Karpas-422 (cell line): ENCODE measurements at regions not wholly inside any gene's neighbourhood (a gene's known extent, or its start where the extent isn't known, plus 50 kb on each side); places are given as distances from the start of the nearest gene placed in this dataset.
A peak's percentile ranks its signal among the peaks of the same experiment; 100 is the strongest.

Experiments
- DNase-seq: peaks from one replicate; pipeline ENCODE4 v3.0.0-alpha.2; 2015
- H2AFZ ChIP-seq: fragments of 200-600 bp; sonication (generic); 2 replicates; pipeline ENCODE4 v1.6.1; 2014; ENCODE audit warnings: antibody characterized with exemption, low read length, mixed read lengths
- H3K27ac ChIP-seq: fragments of 200-600 bp; sonication (generic); 2 replicates; pipeline ENCODE4 v1.5.1; 2014; ENCODE audit warnings: mild to moderate bottlenecking, low read length, moderate library complexity
- H3K27me3 ChIP-seq: fragments of 200-600 bp; sonication (generic); 2 replicates; pipeline ENCODE4 v1.6.1; 2014; ENCODE audit warnings: low read length, mixed read lengths
- H3K36me3 ChIP-seq: fragments of 200-600 bp; sonication (generic); 2 replicates; pipeline ENCODE4 v1.6.1; 2014; ENCODE audit warnings: low read length, mixed read lengths; ENCODE audit not compliant: insufficient read depth
- H3K4me1 ChIP-seq: fragments of 200-600 bp; sonication (generic); 2 replicates; pipeline ENCODE4 v1.6.1; 2014; ENCODE audit warnings: mild to moderate bottlenecking, low read length, mixed read lengths
- H3K4me2 ChIP-seq: fragments of 200-600 bp; sonication (generic); 2 replicates; pipeline ENCODE4 v1.6.1; 2014; ENCODE audit warnings: low read length, low read depth, mild to moderate bottlenecking; ENCODE audit not compliant: poor library complexity, severe bottlenecking
- H3K4me3 ChIP-seq: fragments of 200-600 bp; sonication (generic); 2 replicates; pipeline ENCODE4 v1.5.1; 2014; ENCODE audit warnings: mild to moderate bottlenecking, antibody characterized with exemption, low read length, mixed read lengths
- H3K79me2 ChIP-seq: fragments of 200-600 bp; sonication (generic); 2 replicates; pipeline ENCODE4 v1.6.1; 2014; ENCODE audit warnings: mild to moderate bottlenecking, low read length, mixed read lengths
- H3K9ac ChIP-seq: fragments of 200-600 bp; sonication (generic); 2 replicates; pipeline ENCODE4 v1.6.0; 2014; ENCODE audit warnings: low read length
- H3K9me2 ChIP-seq: fragments of 200-600 bp; sonication (generic), shearing (Covaris generic); replicated peaks from 2 replicates; pipeline ENCODE4 v1.6.0; 2014; ENCODE audit warnings: mild to moderate bottlenecking, low read length, moderate library complexity; ENCODE audit not compliant: insufficient read depth
- H3K9me3 ChIP-seq: fragments of 300-700, 200-600 bp; sonication (generic); 2 replicates; pipeline ENCODE4 v1.6.1; 2014; ENCODE audit warnings: low read length, mixed read lengths
- H4K20me1 ChIP-seq: fragments of 200-600 bp; sonication (generic); 2 replicates; pipeline ENCODE4 v1.6.1; 2014; ENCODE audit warnings: mild to moderate bottlenecking, antibody characterized with exemption, low read length, low read depth; ENCODE audit not compliant: insufficient read depth

GRCh38 chr4:17335371-17335770 lies 176.5 kb downstream of the QDPR start:
- no peak overlapping the region for H3K4me2 ChIP-seq
- H3K27me3 ChIP-seq, result no peaks in the 10 kb centered on the region
- H3K9me3 ChIP-seq, result no peaks in the 10 kb centered on the region
- no peak for DNase-seq
- H3K4me3 ChIP-seq, result no peak overlapping the region
- no peak overlapping the region for H2AFZ ChIP-seq
- no peaks in the 10 kb centered on the region for H3K36me3 ChIP-seq
- no peaks in the 10 kb centered on the region for H3K9me2 ChIP-seq
- no peak overlapping the region for H3K9ac ChIP-seq
- no peaks in the 10 kb centered on the region for H3K79me2 ChIP-seq
- H4K20me1 ChIP-seq, result no peaks in the 10 kb centered on the region
- no peak overlapping the region for H3K27ac ChIP-seq
- no peaks in the 10 kb centered on the region for H3K4me1 ChIP-seq

GRCh38 chr4:17332478-17332877 lies 179.4 kb downstream of the QDPR start:
- Histone ChIP-seq H3K9me3 (no peaks in the 10 kb centered on the region), H3K79me2 (no peaks in the 10 kb centered on the region), H3K27me3 (no peaks in the 10 kb centered on the region), H3K4me1 (no peaks in the 10 kb centered on the region), H3K27ac (no peak overlapping the region), H3K36me3 (no peaks in the 10 kb centered on the region), H3K4me3 (no peak overlapping the region), H3K4me2 (no peak overlapping the region), H3K9me2 (no peaks in the 10 kb centered on the region), H3K9ac (no peak overlapping the region), H4K20me1 (no peaks in the 10 kb centered on the region), H2AFZ (no peak overlapping the region)
- no peak for DNase-seq

- H2AFZ ChIP-seq, result no peak overlapping the region
- H3K4me3 ChIP-seq, result no peak overlapping the region
- no peak overlapping the region for H3K27ac ChIP-seq
- no peak overlapping the region for H3K9ac ChIP-seq
- no peaks in the 10 kb centered on the region for H3K9me3 ChIP-seq
- H3K9me2 ChIP-seq, result no peaks in the 10 kb centered on the region
- no peaks in the 10 kb centered on the region for H3K36me3 ChIP-seq
- no peaks in the 10 kb centered on the region for H3K27me3 ChIP-seq
- no peaks in the 10 kb centered on the region for H3K79me2 ChIP-seq
- DNase-seq, result no peak
- no peak overlapping the region for H3K4me2 ChIP-seq
- no peaks in the 10 kb centered on the region for H3K4me1 ChIP-seq
- no peaks in the 10 kb centered on the region for H4K20me1 ChIP-seq
Measured at GRCh38 chr4:17329046-17329445, 182.8 kb downstream of the QDPR start.

GRCh38 chr4:17328141-17328815 lies 183.6 kb downstream of the QDPR start:
- Histone ChIP-seq H3K27ac (no peak overlapping the region), H2AFZ (no peak overlapping the region), H3K79me2 (no peaks in the 10 kb centered on the region), H3K9me3 (no peaks in the 10 kb centered on the region), H4K20me1 (no peaks in the 10 kb centered on the region), H3K9me2 (no peaks in the 10 kb centered on the region), H3K4me1 (no peaks in the 10 kb centered on the region), H3K36me3 (no peaks in the 10 kb centered on the region), H3K27me3 (no peaks in the 10 kb centered on the region), H3K9ac (no peak overlapping the region), H3K4me2 (no peak overlapping the region), H3K4me3 (no peak overlapping the region)
- no peak for DNase-seq

GRCh38 chr4:17327591-17327990 lies 184.3 kb downstream of the QDPR start:
- H3K4me2 ChIP-seq, result no peak overlapping the region
- no peak overlapping the region for H3K27ac ChIP-seq
- no peak overlapping the region for H3K4me3 ChIP-seq
- no peaks in the 10 kb centered on the region for H3K79me2 ChIP-seq
- no peak for DNase-seq
- H3K36me3 ChIP-seq, result no peaks in the 10 kb centered on the region
- H3K4me1 ChIP-seq, result no peaks in the 10 kb centered on the region
- no peak overlapping the region for H2AFZ ChIP-seq
- no peaks in the 10 kb centered on the region for H3K9me3 ChIP-seq
- no peaks in the 10 kb centered on the region for H3K27me3 ChIP-seq
- H3K9me2 ChIP-seq, result no peaks in the 10 kb centered on the region
- H4K20me1 ChIP-seq, result no peaks in the 10 kb centered on the region
- no peak overlapping the region for H3K9ac ChIP-seq

- H3K9ac ChIP-seq, result no peak overlapping the region
- H3K4me1 ChIP-seq, result no peaks in the 10 kb centered on the region
- H3K36me3 ChIP-seq, result no peaks in the 10 kb centered on the region
- DNase-seq, result no peak
- no peak overlapping the region for H3K4me3 ChIP-seq
- no peaks in the 10 kb centered on the region for H3K9me2 ChIP-seq
- no peaks in the 10 kb centered on the region for H4K20me1 ChIP-seq
- no peak overlapping the region for H3K27ac ChIP-seq
- H3K9me3 ChIP-seq, result no peaks in the 10 kb centered on the region
- H2AFZ ChIP-seq, result no peak overlapping the region
- H3K79me2 ChIP-seq, result no peaks in the 10 kb centered on the region
- no peaks in the 10 kb centered on the region for H3K27me3 ChIP-seq
- no peak overlapping the region for H3K4me2 ChIP-seq
Measured at GRCh38 chr4:17326756-17327155, 185.1 kb downstream of the QDPR start.

GRCh38 chr4:17325098-17325497 lies 186.8 kb downstream of the QDPR start:
- H3K4me2 ChIP-seq, result no peak overlapping the region
- no peaks in the 10 kb centered on the region for H3K4me1 ChIP-seq
- no peaks in the 10 kb centered on the region for H3K9me2 ChIP-seq
- no peak overlapping the region for H3K4me3 ChIP-seq
- no peaks in the 10 kb centered on the region for H3K27me3 ChIP-seq
- no peaks in the 10 kb centered on the region for H3K79me2 ChIP-seq
- H3K27ac ChIP-seq, result no peak overlapping the region
- no peaks in the 10 kb centered on the region for H4K20me1 ChIP-seq
- no peaks in the 10 kb centered on the region for H3K36me3 ChIP-seq
- no peak overlapping the region for H2AFZ ChIP-seq
- DNase-seq, result no peak
- no peak overlapping the region for H3K9ac ChIP-seq
- no peaks in the 10 kb centered on the region for H3K9me3 ChIP-seq

- DNase-seq, result peak; percentile 84
- no peaks in the 10 kb centered on the region for H3K27me3 ChIP-seq
- no peak overlapping the region for H3K27ac ChIP-seq
- no peaks in the 10 kb centered on the region for H3K9me2 ChIP-seq
- H3K9me3 ChIP-seq, result no peaks in the 10 kb centered on the region
- H3K79me2 ChIP-seq, result no peaks in the 10 kb centered on the region
- H3K4me3 ChIP-seq, result no peak overlapping the region
- no peaks in the 10 kb centered on the region for H3K36me3 ChIP-seq
- H3K4me1 ChIP-seq, result no peaks in the 10 kb centered on the region
- no peak overlapping the region for H2AFZ ChIP-seq
- no peak overlapping the region for H3K4me2 ChIP-seq
- no peak overlapping the region for H3K9ac ChIP-seq
- H4K20me1 ChIP-seq, result no peaks in the 10 kb centered on the region
Measured at GRCh38 chr4:17324386-17324830, 187.5 kb downstream of the QDPR start.
